ENCODE measurements at regions not wholly inside any gene's neighbourhood (a gene's known extent, or its start where the extent isn't known, plus 50 kb on each side); places are given as distances from the start of the nearest gene placed in this dataset.

GRCh38 chr10:121288011-121288410 lies 310.2 kb downstream of the FGFR2 start:
- H3K4me3 ChIP-seq (ENCODE audit: low read length), result no peak overlapping the region
- no peak overlapping the region for H2AFZ ChIP-seq (ENCODE audit: low read depth, low read length)
- no peaks in the 10 kb centered on the region for H3K36me3 ChIP-seq (ENCODE audit: insufficient read depth, low read length)
- no peaks in the 10 kb centered on the region for H3K4me1 ChIP-seq (ENCODE audit: insufficient read depth, low read length)
- H3K9me3 ChIP-seq (ENCODE audit: low read length), result no peaks in the 10 kb centered on the region
- no peaks in the 10 kb centered on the region for H3K27me3 ChIP-seq (ENCODE audit: insufficient read depth, low read length)

DNA sequence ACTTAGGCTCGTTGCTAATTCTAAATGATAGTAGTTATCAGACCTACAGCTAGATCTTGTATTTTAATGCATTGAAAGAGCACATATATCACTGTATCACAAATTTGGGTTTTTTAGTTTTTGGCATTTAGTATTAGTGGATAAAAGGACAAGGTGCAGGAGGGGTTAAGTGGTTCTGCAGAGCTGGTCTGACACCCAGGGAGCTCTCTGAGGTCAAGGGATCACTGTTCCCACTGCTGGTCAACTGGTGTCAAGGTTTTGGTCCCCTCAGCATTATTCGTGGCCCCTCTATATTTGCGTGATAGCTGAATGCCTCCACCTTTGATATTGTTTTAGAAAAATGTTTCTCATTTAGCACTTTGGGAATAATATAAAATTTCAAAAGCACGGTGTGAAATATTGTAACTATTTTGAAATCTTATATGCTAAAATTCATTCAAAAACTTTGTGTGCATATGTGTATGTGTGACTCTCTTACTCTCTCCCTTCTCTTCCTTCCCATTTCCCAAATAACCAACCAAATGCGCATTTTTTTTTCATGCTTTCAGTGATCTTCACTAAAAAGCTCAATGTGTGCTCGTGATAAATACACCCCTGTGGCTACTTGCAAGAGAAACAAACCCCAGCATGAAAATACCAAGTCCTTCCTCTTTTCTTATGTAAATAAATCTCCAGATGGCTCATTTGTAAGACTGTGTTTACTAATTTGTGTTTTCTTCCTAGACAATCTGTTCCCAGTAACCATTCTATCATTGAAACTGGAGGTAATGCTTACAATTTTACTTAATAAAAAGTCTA lies 309.2 kb downstream of the FGFR2 start:
- Histone ChIP-seq H2AFZ (ENCODE audit: low read depth, low read length) (no peak overlapping the region), H3K36me3 (ENCODE audit: insufficient read depth, low read length) (no peaks in the 10 kb centered on the region), H3K4me3 (ENCODE audit: low read length) (no peak overlapping the region), H3K4me1 (ENCODE audit: insufficient read depth, low read length) (no peaks in the 10 kb centered on the region), H3K9me3 (ENCODE audit: low read length) (no peaks in the 10 kb centered on the region), H3K27me3 (ENCODE audit: insufficient read depth, low read length) (peaks cover 3% of the 10 kb centered on the region)

- Histone ChIP-seq H2AFZ (ENCODE audit: low read depth, low read length) (no peak overlapping the region), H3K9me3 (ENCODE audit: low read length) (no peaks in the 10 kb centered on the region), H3K27me3 (ENCODE audit: insufficient read depth, low read length) (peaks cover 5% of the 10 kb centered on the region), H3K4me3 (ENCODE audit: low read length) (no peak overlapping the region), H3K36me3 (ENCODE audit: insufficient read depth, low read length) (no peaks in the 10 kb centered on the region), H3K4me1 (ENCODE audit: insufficient read depth, low read length) (no peaks in the 10 kb centered on the region)
Observed at GRCh38 chr10:121289800-121290199, 308.4 kb downstream of the FGFR2 start.

DNA sequence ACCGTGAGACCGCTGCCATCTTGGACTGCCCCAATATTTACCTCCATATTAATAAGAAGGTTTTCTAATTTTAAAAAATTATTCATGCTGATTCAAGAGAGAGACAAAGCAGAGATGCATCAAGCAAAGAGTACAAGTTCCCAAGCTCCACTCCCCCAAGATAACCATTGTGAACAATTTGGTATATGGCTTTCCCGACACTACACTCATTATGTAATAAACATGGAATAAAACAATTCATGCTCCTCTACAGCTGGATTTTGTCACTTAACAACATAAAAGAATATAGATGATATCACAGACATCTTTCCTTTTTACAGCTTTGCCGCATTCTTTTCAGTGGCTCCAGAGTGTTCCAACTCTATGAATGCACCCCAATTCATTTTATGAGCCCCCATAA lies 307.6 kb downstream of the FGFR2 start:
- Histone ChIP-seq H3K4me3 (ENCODE audit: low read length) (no peak overlapping the region), H3K27me3 (ENCODE audit: insufficient read depth, low read length) (peaks cover 5% of the 10 kb centered on the region), H2AFZ (ENCODE audit: low read depth, low read length) (no peak overlapping the region), H3K36me3 (ENCODE audit: insufficient read depth, low read length) (no peaks in the 10 kb centered on the region), H3K4me1 (ENCODE audit: insufficient read depth, low read length) (no peaks in the 10 kb centered on the region), H3K9me3 (ENCODE audit: low read length) (no peaks in the 10 kb centered on the region)

GRCh38 chr10:121291376-121291775 lies 306.9 kb downstream of the FGFR2 start:
- no peak overlapping the region for H3K4me3 ChIP-seq (ENCODE audit: low read length)
- H3K9me3 ChIP-seq (ENCODE audit: low read length), result no peaks in the 10 kb centered on the region
- H2AFZ ChIP-seq (ENCODE audit: low read depth, low read length), result no peak overlapping the region
- peaks cover 5% of the 10 kb centered on the region for H3K27me3 ChIP-seq (ENCODE audit: insufficient read depth, low read length)
- H3K4me1 ChIP-seq (ENCODE audit: insufficient read depth, low read length), result no peaks in the 10 kb centered on the region
- H3K36me3 ChIP-seq (ENCODE audit: insufficient read depth, low read length), result no peaks in the 10 kb centered on the region

DNA sequence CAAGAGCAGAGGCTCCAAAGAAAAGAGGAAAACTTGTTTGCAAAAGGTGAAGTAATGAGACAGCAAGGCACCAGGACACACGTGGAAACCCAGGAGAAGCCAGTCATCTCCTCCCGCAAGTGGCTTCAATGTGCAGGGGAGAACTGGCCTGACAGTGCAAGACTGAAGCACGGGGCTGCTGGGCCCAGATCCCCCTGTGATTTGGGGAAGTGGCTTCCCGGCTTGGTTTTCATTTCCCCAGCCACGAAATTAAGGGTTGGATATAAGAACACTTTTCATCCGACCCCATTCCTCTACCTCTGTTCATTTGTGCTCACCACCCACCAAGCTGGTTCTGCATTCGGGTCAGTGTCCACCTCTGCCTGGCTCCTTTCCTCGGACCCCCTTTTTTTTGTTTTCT lies 306.4 kb downstream of the FGFR2 start:
- H3K4me1 ChIP-seq (ENCODE audit: insufficient read depth, low read length), result no peaks in the 10 kb centered on the region
- no peaks in the 10 kb centered on the region for H3K36me3 ChIP-seq (ENCODE audit: insufficient read depth, low read length)
- peaks cover 5% of the 10 kb centered on the region for H3K27me3 ChIP-seq (ENCODE audit: insufficient read depth, low read length)
- H3K4me3 ChIP-seq (ENCODE audit: low read length), result no peak overlapping the region
- no peaks in the 10 kb centered on the region for H3K9me3 ChIP-seq (ENCODE audit: low read length)
- no peak overlapping the region for H2AFZ ChIP-seq (ENCODE audit: low read depth, low read length)

- Histone ChIP-seq H2AFZ (ENCODE audit: low read depth, low read length) (no peak overlapping the region), H3K27me3 (ENCODE audit: insufficient read depth, low read length) (peaks cover 5% of the 10 kb centered on the region), H3K4me3 (ENCODE audit: low read length) (no peak overlapping the region), H3K4me1 (ENCODE audit: insufficient read depth, low read length) (no peaks in the 10 kb centered on the region), H3K9me3 (ENCODE audit: low read length) (no peaks in the 10 kb centered on the region), H3K36me3 (ENCODE audit: insufficient read depth, low read length) (no peaks in the 10 kb centered on the region)
Observed at GRCh38 chr10:121292321-121292720, 305.9 kb downstream of the FGFR2 start.

DNA sequence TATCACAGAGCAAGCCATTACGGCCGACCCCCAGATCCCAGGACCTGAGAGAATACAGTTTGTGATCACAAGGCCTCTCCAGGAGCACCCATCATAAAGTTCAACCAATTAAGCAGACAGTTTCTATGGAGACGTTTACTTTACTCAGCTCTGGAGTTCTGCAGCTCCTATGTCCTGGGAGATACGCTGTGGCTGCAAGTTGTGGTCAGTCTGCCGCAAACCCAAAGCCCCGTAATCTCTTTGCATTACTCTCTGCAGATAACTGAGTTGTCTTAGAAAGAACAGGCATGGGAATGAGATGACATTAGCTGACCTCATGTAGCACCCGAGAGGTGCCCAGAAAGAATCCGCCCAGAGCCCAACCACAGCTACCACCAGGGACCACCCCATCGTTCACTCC lies 305.1 kb downstream of the FGFR2 start:
- Histone ChIP-seq H3K9me3 (ENCODE audit: low read length) (no peaks in the 10 kb centered on the region), H3K36me3 (ENCODE audit: insufficient read depth, low read length) (no peaks in the 10 kb centered on the region), H2AFZ (ENCODE audit: low read depth, low read length) (no peak overlapping the region), H3K4me1 (ENCODE audit: insufficient read depth, low read length) (no peaks in the 10 kb centered on the region), H3K27me3 (ENCODE audit: insufficient read depth, low read length) (peaks cover 5% of the 10 kb centered on the region), H3K4me3 (ENCODE audit: low read length) (no peak overlapping the region)

- Histone ChIP-seq H3K4me1 (ENCODE audit: insufficient read depth, low read length) (no peaks in the 10 kb centered on the region), H3K36me3 (ENCODE audit: insufficient read depth, low read length) (no peaks in the 10 kb centered on the region), H2AFZ (ENCODE audit: low read depth, low read length) (no peak overlapping the region), H3K9me3 (ENCODE audit: low read length) (no peaks in the 10 kb centered on the region), H3K27me3 (ENCODE audit: insufficient read depth, low read length) (peaks cover 8% of the 10 kb centered on the region), H3K4me3 (ENCODE audit: low read length) (no peak overlapping the region)
Observed at GRCh38 chr10:121294630-121295029, 303.6 kb downstream of the FGFR2 start.

GRCh38 chr10:121296378-121296777 lies 301.9 kb downstream of the FGFR2 start:
- peaks cover 11% of the 10 kb centered on the region for H3K27me3 ChIP-seq (ENCODE audit: insufficient read depth, low read length)
- no peaks in the 10 kb centered on the region for H3K4me1 ChIP-seq (ENCODE audit: insufficient read depth, low read length)
- no peak overlapping the region for H3K4me3 ChIP-seq (ENCODE audit: low read length)
- no peaks in the 10 kb centered on the region for H3K36me3 ChIP-seq (ENCODE audit: insufficient read depth, low read length)
- no peaks in the 10 kb centered on the region for H3K9me3 ChIP-seq (ENCODE audit: low read length)
- no peak overlapping the region for H2AFZ ChIP-seq (ENCODE audit: low read depth, low read length)

GRCh38 chr10:121296881-121297585 lies 301.2 kb downstream of the FGFR2 start:
- Histone ChIP-seq H3K4me1 (ENCODE audit: insufficient read depth, low read length) (no peaks in the 10 kb centered on the region), H2AFZ (ENCODE audit: low read depth, low read length) (no peak overlapping the region), H3K36me3 (ENCODE audit: insufficient read depth, low read length) (no peaks in the 10 kb centered on the region), H3K4me3 (ENCODE audit: low read length) (no peak overlapping the region), H3K27me3 (ENCODE audit: insufficient read depth, low read length) (peaks cover 11% of the 10 kb centered on the region), H3K9me3 (ENCODE audit: low read length) (no peaks in the 10 kb centered on the region)

DNA sequence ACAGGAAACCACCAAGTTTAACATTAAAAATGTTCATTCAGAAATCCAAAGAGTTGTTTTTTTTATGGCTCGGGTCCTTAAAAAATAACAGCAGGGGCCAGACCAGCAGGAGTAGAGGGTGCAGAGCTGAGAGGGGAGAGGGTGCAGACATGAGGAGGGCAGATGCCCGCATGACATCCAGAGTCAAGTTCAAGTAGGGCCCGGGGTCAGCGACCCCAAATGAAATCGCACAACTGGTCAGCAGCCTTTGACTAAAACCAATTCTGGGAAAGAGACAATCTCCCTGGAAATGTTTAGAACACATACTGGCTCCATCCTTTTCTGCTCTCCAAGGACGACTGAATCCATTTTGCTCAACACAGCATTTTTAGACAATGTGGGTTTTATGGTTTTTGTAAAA lies 297.5 kb downstream of the FGFR2 start:
- H3K27me3 ChIP-seq (ENCODE audit: insufficient read depth, low read length), result peaks cover 6% of the 10 kb centered on the region
- H3K4me3 ChIP-seq (ENCODE audit: low read length), result no peak overlapping the region

GRCh38 chr10:121302541-121303180 lies 295.6 kb downstream of the FGFR2 start:
- Histone ChIP-seq H3K9me3 (ENCODE audit: low read length) (no peaks in the 10 kb centered on the region), H3K4me1 (ENCODE audit: insufficient read depth, low read length) (peaks cover 3% of the 10 kb centered on the region), H3K27me3 (ENCODE audit: insufficient read depth, low read length) (peaks cover 6% of the 10 kb centered on the region), H2AFZ (ENCODE audit: low read depth, low read length) (no peak overlapping the region), H3K36me3 (ENCODE audit: insufficient read depth, low read length) (no peaks in the 10 kb centered on the region), H3K4me3 (ENCODE audit: low read length) (no peak overlapping the region)

More for the DNA sequence above, 297.5 kb downstream of the FGFR2 start:
- Histone ChIP-seq H3K36me3 (ENCODE audit: insufficient read depth, low read length) (no peaks in the 10 kb centered on the region), H3K4me1 (ENCODE audit: insufficient read depth, low read length) (peaks cover 3% of the 10 kb centered on the region), H3K9me3 (ENCODE audit: low read length) (no peaks in the 10 kb centered on the region), H2AFZ (ENCODE audit: low read depth, low read length) (no peak overlapping the region)
